Erythroblast (primary cell): ENCODE measurements at regions not wholly inside any gene's neighbourhood (a gene's known extent, or its start where the extent isn't known, plus 50 kb on each side); places are given as distances from the start of the nearest gene placed in this dataset.

Experiments
- GATA1 ChIP-seq: IDR thresholded peaks from 2 replicates; pipeline ENCODE4 v1.6.1; 2011; ENCODE audit warnings: low read depth, mild to moderate bottlenecking, control low read depth, low read length, moderate library complexity
- POLR2A ChIP-seq: IDR thresholded peaks from 2 replicates; pipeline ENCODE4 v1.6.1; 2011; ENCODE audit warnings: mild to moderate bottlenecking, low read length

DNA sequence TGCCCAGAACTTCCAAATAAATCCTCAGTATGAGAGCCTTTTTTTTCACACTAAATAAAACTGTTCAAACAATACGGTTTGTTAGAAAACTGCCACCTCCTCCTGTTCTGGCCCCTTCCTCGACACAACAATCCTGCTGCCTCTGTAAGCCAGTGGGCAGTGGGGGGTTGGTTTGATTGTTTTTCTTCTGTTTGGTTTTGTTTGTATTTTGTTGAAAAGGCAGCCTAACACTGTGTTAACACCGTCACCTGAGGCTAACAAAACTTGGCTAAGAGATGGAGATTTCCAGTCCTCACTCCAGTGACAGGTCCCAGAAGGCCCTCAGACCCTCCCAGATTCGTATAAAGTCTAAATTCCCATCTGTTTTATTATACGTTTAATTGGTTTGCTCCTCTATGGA, 402.1 kb downstream of the ZNF521 start:
- TF ChIP-seq POLR2A (no peak), GATA1 (no peak)
